Ascending aorta (tissue), 2 donors: ENCODE measurements at regions not wholly inside any gene's neighbourhood (a gene's known extent, or its start where the extent isn't known, plus 50 kb on each side); places are given as distances from the start of the nearest gene placed in this dataset.
"Not testable (repeated sequence)": the region's sequence is repeated elsewhere in the genome, so short reads cannot be mapped to it uniquely, and the experiment has no call there.

Experiments used
- DNase-seq, 2 donors: peaks; one replicate each; pipeline ENCODE4 v3.0.0-alpha.2; 2019; ENCODE audit warnings: low spot score in 2 of 2
- H3K27ac ChIP-seq, 2 donors: fragments of 200-600 bp; sonication (generic); one replicate each; pipeline ENCODE4 v1.5.1; 2016 to 2017; ENCODE audit warnings: mild to moderate bottlenecking in 1 of 2
- H3K27me3 ChIP-seq: fragments of 200-600 bp; sonication (generic); one replicate; pipeline ENCODE4 v1.5.1; 2017
- H3K36me3 ChIP-seq, 2 donors: fragments of 200-600 bp; sonication (generic); one replicate each; pipeline ENCODE4 v1.5.1; 2016
- H3K4me1 ChIP-seq, 2 donors: fragments of 200-600 bp; sonication (generic); one replicate each; pipeline ENCODE4 v1.5.1; 2016 to 2017; ENCODE audit warnings: mild to moderate bottlenecking in 1 of 2
- H3K4me3 ChIP-seq, 2 donors: fragments of 200-600 bp; sonication (generic); one replicate each; pipeline ENCODE4 v1.5.1; 2016 to 2017; ENCODE audit warnings: mild to moderate bottlenecking in 1 of 2
- H3K9me3 ChIP-seq, 2 donors: fragments of 200-600 bp; sonication (generic); one replicate each; pipeline ENCODE4 v1.5.1; 2016
- CTCF ChIP-seq, 3 experiments: fragments of 200-600 bp in 2 of 3; fragments of 450-650 bp in 1 of 3; sonication (generic) in 2 of 3; IDR thresholded peaks; one replicate each; pipeline ENCODE4 v1.5.1; 2016 to 2019; ENCODE audit warnings: antibody characterized with exemption in 3 of 3, mild to moderate bottlenecking in 1 of 3, moderate library complexity in 1 of 3
- intact Hi-C: fragments of 100-400 bp; cut with DNase I; formaldehyde crosslinking; loops from one replicate; pipeline ENCODE4 v1.15.1; 2023

- H3K27ac ChIP-seq, result no peak overlapping the region
- H3K4me1 ChIP-seq, result no peaks in the 10 kb centered on the region
- no peaks in the 10 kb centered on the region for H3K9me3 ChIP-seq
- H3K36me3 ChIP-seq, result no peaks in the 10 kb centered on the region
- no peak overlapping the region for H3K4me3 ChIP-seq
- no peaks in the 10 kb centered on the region for H3K27me3 ChIP-seq
- intact Hi-C loops, result no loop called here
- TF ChIP-seq CTCF (IDR thresholded peaks at IDR 0.05), result no peak
- no peak for DNase-seq
Observed at GRCh38 chrX:150270622-150271021, 92.5 kb upstream of the MAMLD1 start.

DNA sequence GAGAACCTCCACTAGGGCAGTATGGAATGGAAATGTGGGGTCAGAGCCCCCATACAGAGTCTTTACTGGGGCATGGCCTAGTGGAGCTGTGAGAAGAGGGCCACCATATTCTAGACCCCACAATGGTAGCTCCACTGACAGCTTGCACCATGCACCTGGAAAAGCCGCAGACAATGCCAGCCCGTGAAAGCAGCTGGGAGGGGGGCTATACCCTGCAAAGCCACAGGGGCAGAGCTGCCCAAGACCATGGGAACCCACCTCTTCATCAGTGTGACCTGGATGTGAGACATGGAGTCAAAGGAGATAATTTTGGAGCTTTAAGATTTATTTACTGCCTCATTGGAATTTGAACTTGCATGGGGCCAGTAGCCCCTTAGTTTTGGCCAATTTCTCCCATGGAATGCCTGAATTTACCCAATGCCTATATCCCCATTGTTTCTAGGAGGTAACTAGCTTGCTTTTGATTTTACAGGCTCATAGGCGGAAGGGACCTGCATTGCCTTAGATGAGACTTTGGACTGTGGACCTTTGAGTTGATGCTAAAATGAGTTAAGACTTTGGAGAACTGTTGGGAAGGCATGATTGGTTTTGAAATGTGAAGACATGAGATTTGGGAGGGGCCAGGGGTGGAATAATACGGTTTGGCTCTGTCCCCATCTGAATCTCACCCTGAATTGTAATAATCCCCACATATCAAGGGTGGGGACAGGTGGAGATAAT lies 89.4 kb upstream of the MAMLD1 start:
- H3K27ac ChIP-seq, H3K4me3 ChIP-seq, H3K4me1 ChIP-seq, H3K27me3 ChIP-seq, H3K9me3 ChIP-seq, intact Hi-C loops, H3K36me3 ChIP-seq, DNase-seq: not testable (repeated sequence)

- no peak for TF ChIP-seq CTCF (IDR thresholded peaks at IDR 0.05)
- DNase-seq, result peak in 1 of 2 donors; percentile 7
- no peaks in the 10 kb centered on the region for H3K27me3 ChIP-seq
- no peak overlapping the region for H3K4me3 ChIP-seq
- intact Hi-C loops, result no loop called here
- no peak overlapping the region for H3K27ac ChIP-seq
- H3K4me1 ChIP-seq, result no peaks in the 10 kb centered on the region
- no peaks in the 10 kb centered on the region for H3K9me3 ChIP-seq
- no peaks in the 10 kb centered on the region for H3K36me3 ChIP-seq
Observed at GRCh38 chrX:150282953-150283352, 80.2 kb upstream of the MAMLD1 start.

- H3K27ac ChIP-seq, result no peak overlapping the region
- peak in 1 of 2 donors; percentile 35 for DNase-seq
- intact Hi-C loops, result no loop called here
- H3K36me3 ChIP-seq, result no peaks in the 10 kb centered on the region
- no peaks in the 10 kb centered on the region for H3K27me3 ChIP-seq
- no peaks in the 10 kb centered on the region for H3K4me1 ChIP-seq
- no peak for TF ChIP-seq CTCF (IDR thresholded peaks at IDR 0.05)
- no peak overlapping the region for H3K4me3 ChIP-seq
- H3K9me3 ChIP-seq, result no peaks in the 10 kb centered on the region
Observed at GRCh38 chrX:150291014-150291413, 72.1 kb upstream of the MAMLD1 start.

DNA sequence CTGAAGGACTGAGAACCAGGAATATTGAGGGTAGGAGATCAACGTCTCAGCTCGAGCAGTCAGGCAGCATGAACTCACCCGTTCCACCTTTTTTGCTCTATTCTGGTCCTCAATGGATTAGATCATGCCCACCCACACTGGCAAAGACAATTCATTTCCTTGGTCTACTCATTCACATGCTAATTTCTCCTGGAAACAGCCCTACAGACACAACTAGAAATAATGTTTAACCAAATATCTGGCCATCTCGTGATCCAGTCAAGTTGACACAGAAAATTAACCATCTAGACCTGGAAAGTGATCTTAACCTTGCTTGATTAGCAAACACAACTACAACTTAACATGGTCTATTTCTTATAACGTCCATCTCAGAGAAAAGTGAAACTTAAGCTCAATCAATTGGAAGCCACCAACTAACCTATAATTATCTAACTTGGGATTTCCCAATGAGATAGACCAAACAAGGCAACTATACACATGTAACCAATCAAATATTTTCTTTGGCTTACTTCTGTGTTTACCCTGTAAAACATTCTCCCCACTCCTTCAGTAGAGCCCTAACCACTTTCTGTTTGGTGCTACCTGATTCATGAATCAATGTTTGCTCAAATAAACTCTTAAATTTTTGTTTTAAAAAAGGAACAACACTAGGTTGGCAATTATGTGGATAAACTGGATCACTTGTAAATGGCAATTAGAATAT lies 69.7 kb upstream of the MAMLD1 start:
- no peak for TF ChIP-seq CTCF (IDR thresholded peaks at IDR 0.05)
- H3K27me3 ChIP-seq, result no peaks in the 10 kb centered on the region
- no peaks in the 10 kb centered on the region for H3K36me3 ChIP-seq
- no peak overlapping the region for H3K4me3 ChIP-seq
- H3K4me1 ChIP-seq, result no peaks in the 10 kb centered on the region
- peak in 1 of 2 donors; percentile 8 for DNase-seq
- H3K27ac ChIP-seq, result no peak overlapping the region
- intact Hi-C loops, result no loop called here
- H3K9me3 ChIP-seq, result no peaks in the 10 kb centered on the region

GRCh38 chrX:150298841-150299551 lies 64.1 kb upstream of the MAMLD1 start:
- intact Hi-C loops, result no loop called here
- H3K27ac ChIP-seq, result no peak overlapping the region

More at GRCh38 chrX:150298841-150299551, 64.1 kb upstream of the MAMLD1 start:
- Histone ChIP-seq H3K4me1 (no peaks in the 10 kb centered on the region), H3K4me3 (no peak overlapping the region), H3K36me3 (no peaks in the 10 kb centered on the region), H3K9me3 (no peaks in the 10 kb centered on the region), H3K27me3 (no peaks in the 10 kb centered on the region)
- no peak for DNase-seq
- no peak for TF ChIP-seq CTCF (IDR thresholded peaks at IDR 0.05)
